GM21717 (cell line): ENCODE measurements at regions not wholly inside any gene's neighbourhood (a gene's known extent, or its start where the extent isn't known, plus 50 kb on each side); places are given as distances from the start of the nearest gene placed in this dataset.
"Not testable (repeated sequence)": the region's sequence is repeated elsewhere in the genome, so short reads cannot be mapped to it uniquely, and the experiment has no call there.

Experiments
- ATAC-seq: cut with Tn5 transposase; IDR thresholded peaks from one replicate; pipeline ENCODE4 v1.9.1; 2021; ENCODE audit warnings: mild to moderate bottlenecking, moderate library complexity; ENCODE audit not compliant: unreplicated experiment

DNA sequence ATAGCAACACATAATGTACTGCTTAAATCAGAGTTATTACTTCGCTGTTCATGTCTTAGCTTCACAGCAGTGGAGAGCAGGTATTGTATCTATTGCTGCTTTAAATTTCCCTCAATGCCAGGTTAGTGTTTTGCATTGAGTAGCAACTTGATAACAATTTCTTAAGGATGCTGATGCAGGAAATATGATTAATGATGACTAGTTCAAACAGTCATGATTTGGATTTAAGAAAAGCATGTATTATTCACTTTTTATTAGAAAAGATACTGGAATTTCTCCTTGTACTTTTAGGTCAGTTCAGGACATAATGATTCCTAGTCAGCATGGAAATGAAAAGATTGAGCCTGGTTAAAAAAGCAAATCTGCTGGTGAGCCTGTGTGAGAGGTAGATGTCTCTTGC, 67.2 kb upstream of the ARHGAP29 start:
- no peak for ATAC-seq

DNA sequence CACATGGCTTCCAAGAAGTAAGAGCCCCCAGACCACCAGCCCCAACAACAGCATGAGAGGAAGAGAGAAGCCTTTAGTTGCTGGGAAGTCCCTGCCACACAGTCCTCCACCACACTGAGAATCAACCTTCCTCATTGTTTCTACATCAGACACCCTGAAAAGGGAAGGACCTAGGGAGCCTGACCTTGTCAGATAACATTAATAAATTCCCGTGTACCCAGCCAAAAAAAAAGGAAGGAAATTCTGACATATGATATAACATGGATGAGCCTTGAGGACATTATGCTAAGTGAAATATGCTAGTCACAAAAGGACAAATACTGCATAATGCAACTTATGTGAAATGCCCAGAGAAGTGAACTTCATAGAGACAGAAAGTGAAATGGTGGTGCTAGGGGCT, 65.6 kb upstream of the ARHGAP29 start:
- no peak for ATAC-seq

DNA sequence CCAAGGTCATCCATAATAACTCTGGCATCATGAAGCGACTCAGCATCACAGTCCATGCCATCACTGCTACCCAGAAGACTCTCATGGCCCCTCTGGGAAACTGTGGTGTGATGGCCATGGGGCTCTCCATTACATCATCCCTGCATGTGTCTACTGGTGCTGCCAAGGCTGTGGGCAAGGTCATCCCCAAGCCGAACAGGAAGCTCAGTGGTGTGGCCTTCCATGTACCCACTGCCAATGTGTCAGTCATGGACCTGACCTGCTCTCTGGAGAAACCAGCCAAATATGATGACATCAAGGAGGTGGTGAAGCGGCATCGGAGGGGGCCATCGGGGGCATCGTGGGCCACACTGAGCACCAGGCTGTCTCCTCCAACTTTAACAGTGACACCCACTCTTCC, 65.1 kb upstream of the ARHGAP29 start:
- ATAC-seq: no peak

DNA sequence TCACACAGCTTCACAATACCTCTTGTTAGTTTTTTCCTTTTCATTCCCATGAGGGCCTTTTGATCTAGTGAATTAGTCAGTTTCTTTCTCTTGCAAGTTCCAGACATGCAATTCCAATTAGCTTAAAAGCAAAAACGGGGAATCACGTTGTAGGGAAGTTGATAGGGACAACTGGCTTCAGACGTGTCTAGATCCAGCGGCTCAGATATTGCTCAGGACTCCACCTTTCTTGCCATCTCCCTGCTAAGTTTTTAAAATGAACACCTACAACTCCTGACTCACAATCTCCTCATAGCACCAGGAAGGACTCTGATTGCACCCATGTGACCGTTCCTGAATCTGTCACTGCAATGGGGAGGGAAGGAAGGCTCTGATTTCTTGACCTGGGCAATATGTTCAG, 63.8 kb upstream of the ARHGAP29 start:
- ATAC-seq: no peak

DNA sequence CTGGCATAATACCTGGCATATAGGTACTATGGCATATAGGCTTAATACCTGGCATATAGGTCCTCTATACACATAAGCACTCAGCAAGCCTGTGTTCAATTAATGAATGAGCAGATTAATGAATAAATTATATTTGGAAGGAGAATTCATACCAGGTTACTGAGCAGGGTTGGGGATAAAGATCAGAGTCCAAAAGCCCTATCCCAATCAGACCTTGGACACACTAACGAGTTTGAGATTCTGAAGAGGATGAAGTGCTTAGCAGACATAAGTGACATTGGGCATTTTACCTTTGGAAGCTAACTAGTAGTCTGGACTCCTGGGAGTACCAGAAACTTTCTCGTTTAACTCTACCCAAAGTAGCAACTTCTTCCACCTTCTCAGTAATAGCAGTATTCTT, 63.3 kb upstream of the ARHGAP29 start:
- no peak for ATAC-seq

DNA sequence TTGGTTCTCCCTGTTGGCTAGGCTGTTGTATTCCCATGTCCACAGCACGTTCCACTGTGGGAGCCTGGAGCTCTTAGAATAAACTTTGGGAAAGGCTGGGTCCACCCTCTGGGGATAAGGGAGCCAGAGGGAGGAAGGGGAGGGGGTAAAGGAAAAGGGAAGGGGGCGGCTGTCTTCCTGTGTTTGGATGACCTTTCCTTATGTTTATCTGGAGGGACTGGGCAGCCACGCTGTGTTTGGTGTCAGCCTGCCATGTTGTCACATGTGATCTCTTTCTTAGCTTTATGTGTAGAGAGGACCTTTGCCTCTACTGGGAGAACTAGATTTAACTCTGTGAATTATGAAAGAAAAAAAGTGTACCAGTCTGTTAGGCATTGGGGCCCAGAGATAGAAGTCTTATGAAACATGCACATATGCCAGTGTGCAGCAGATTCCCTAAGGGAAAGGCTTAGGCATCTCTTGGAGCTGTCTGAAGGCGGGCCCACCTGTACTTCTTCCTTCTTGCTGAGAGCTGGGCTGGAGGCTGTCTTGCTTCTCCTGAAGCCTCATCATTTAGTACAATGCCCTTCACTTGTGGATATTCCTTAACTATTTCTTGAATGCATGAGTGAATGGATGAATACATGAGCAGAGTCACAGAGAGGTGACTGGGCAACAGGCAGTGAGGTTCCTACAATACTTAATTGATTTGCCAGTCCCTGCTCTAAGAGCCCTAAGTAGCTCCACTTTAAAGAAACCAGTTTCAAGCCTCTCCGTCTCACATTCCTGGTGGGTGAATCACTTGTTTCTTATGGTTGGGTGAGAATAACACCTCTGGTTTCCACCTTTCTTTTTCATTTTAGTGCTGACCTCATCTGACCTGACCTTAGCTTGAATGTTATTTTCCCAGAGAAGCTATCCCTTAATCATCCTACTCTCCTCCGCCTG, 62.5 kb upstream of the ARHGAP29 start:
- ATAC-seq: no peak

DNA sequence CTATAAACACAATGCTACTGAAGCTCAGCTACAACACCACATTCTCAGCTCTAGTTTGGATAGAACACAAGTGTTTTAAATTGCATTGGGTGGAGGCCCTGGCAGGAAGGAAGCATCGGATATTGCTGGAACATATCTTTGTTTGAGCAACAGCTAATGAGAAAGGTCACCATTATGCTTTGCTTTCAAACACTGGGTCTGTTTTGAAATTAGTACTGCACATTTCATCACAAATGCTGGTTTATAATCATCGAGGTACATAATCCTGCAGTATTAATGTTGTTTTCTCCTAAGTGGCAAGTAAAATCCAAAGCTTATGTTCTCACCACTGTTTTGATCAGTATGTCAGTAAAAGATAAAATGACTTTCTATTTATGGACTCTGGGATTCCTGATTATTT, 61.5 kb upstream of the ARHGAP29 start:
- ATAC-seq: no peak

DNA sequence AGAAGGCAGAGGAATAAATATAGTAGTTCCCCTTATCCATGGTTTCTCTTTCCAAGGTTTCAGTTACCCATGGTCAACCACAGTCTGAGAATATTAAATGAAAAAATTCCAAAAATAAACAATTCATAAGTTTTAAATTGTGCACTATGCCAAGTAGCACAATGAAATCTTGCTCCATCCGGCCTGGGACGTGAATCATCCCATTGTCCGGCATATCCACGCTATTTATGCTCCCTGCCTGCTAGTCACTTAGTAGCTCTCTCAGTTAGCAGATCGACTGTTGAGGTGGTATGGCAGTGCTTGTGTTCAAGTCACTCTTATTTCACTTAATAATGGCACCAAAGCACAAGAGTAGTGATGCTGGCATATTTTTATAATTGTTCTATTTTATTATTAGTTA, 58.6 kb upstream of the ARHGAP29 start:
- ATAC-seq: no peak

DNA sequence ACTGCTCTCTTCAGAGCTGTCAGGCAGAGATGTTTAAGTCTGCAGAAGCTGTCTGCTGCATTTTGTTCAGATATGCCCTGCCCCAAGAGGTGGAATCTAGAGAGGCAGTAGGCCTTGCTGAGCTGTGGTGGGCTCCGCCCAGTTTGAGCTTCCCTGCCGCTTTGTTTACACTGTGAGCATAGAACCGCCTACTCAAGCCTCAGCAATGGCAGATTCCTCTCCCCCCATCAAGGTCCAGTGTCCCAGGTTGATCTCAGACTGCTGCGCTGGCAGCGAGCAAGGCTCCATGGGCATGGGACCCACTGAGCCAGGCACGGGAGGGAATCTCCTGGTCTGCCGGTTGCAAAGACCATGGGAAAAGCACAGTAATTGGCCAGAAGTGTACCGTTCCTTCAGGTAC, 55.6 kb upstream of the ARHGAP29 start:
- not testable (repeated sequence) for ATAC-seq

DNA sequence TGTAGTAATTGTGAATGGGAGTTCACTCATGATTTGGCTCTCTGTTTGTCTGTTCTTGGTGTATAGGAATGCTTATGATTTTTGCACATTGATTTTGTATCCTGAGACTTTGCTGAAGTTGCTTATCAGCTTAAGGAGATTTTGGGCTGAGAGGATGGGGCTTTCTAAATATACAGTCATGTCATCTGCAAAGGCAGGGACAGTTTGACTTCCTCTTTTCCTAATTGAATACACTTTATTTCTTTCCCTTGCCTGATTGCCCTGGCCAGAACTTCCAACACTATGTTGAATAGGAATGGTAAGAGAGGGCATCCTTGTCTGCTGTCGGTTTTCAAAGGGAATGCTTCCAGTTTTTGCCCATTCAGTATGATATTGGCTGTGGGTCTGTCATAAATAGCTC, 51.9 kb upstream of the ARHGAP29 start:
- not testable (repeated sequence) for ATAC-seq
